Cerebellar nuclear complex (tissue), 1 donor: ENCODE measurements at regions not wholly inside any gene's neighbourhood (a gene's known extent, or its start where the extent isn't known, plus 50 kb on each side); places are given as distances from the start of the nearest gene placed in this dataset.

Experiments
- DNase-seq, 2 experiments: peaks; one replicate each; lab custom pipeline; 2025; lab: John Stamatoyannopoulos, UW

GRCh38 chr10:128373071-128373749, 247.0 kb upstream of the MKI67 start:
- no peak for DNase-seq

- no peak for DNase-seq
Observed at GRCh38 chr10:128373831-128374230, 247.6 kb upstream of the MKI67 start.

GRCh38 chr10:128375171-128375570, 248.9 kb upstream of the MKI67 start:
- no peak for DNase-seq

- DNase-seq, result no peak
Observed at GRCh38 chr10:128377364-128377987, 251.3 kb upstream of the MKI67 start.

GRCh38 chr10:128377988-128378387, 251.8 kb upstream of the MKI67 start:
- no peak for DNase-seq

GRCh38 chr10:128380946-128381345, 254.7 kb upstream of the MKI67 start:
- no peak for DNase-seq

- no peak for DNase-seq
Observed at GRCh38 chr10:128382225-128382624, 256.0 kb upstream of the MKI67 start.

- DNase-seq, result no peak
Observed at GRCh38 chr10:128384831-128385230, 258.6 kb upstream of the MKI67 start.

- no peak for DNase-seq
Observed at GRCh38 chr10:128386231-128386630, 260.0 kb upstream of the MKI67 start.

- DNase-seq, result no peak
Observed at GRCh38 chr10:128386816-128387604, 260.8 kb upstream of the MKI67 start.

GRCh38 chr10:128390596-128390995, 264.4 kb upstream of the MKI67 start:
- DNase-seq, result no peak

- DNase-seq, result no peak
Observed at GRCh38 chr10:128393546-128393945, 267.3 kb upstream of the MKI67 start.

- DNase-seq, result no peak
Observed at GRCh38 chr10:128398118-128398517, 271.9 kb upstream of the MKI67 start.

- no peak for DNase-seq
Observed at GRCh38 chr10:128398999-128399398, 272.8 kb upstream of the MKI67 start.

GRCh38 chr10:128400564-128400963, 274.3 kb upstream of the MKI67 start:
- no peak for DNase-seq

- no peak for DNase-seq
Observed at GRCh38 chr10:128405450-128405849, 279.2 kb upstream of the MKI67 start.

- DNase-seq, result no peak
Observed at GRCh38 chr10:128411643-128412042, 285.4 kb upstream of the MKI67 start.

GRCh38 chr10:128414568-128414967, 288.3 kb upstream of the MKI67 start:
- no peak for DNase-seq

GRCh38 chr10:128416231-128416630, 290.0 kb upstream of the MKI67 start:
- no peak for DNase-seq

- DNase-seq, result no peak
Observed at GRCh38 chr10:128417826-128418225, 291.6 kb upstream of the MKI67 start.

- no peak for DNase-seq
Observed at GRCh38 chr10:128418819-128419218, 292.6 kb upstream of the MKI67 start.

- DNase-seq, result no peak
Observed at GRCh38 chr10:128419466-128420019, 293.3 kb upstream of the MKI67 start.

- DNase-seq, result no peak
Observed at GRCh38 chr10:128420623-128421022, 294.4 kb upstream of the MKI67 start.
